ENCODE measurements at regions not wholly inside any gene's neighbourhood (a gene's known extent, or its start where the extent isn't known, plus 50 kb on each side); places are given as distances from the start of the nearest gene placed in this dataset.

GRCh38 chr4:13294961-13295605, 189.1 kb downstream of the RAB28 start (continued):
- no peak for TF ChIP-seq CHD7 (IDR thresholded peaks at IDR 0.05; ENCODE audit: insufficient replicate concordance, low read length)
- no peak for TF ChIP-seq SP1 (IDR thresholded peaks at IDR 0.05; ENCODE audit: low read depth, low read length)
- no peak for TF ChIP-seq USF2 (IDR thresholded peaks at IDR 0.05; ENCODE audit: low read length)
